BJ (cell line): ENCODE measurements at regions not wholly inside any gene's neighbourhood (a gene's known extent, or its start where the extent isn't known, plus 50 kb on each side); places are given as distances from the start of the nearest gene placed in this dataset.

Experiments
- CTCF ChIA-PET: fragments of 350-600 bp; formaldehyde crosslinking; extraction: SDS; loops from one replicate; lab custom pipeline; 2021; ENCODE audit warnings: antibody characterized with exemption, inconsistent platforms; lab: Yijun Ruan, JAX
- POLR2A ChIA-PET: fragments of 300-600 bp; sonication (Branson Sonifier 250); formaldehyde crosslinking; extraction: SDS; loops from one replicate; lab custom pipeline; 2021; ENCODE audit warnings: antibody characterized with exemption; lab: Charles Lee
- DNase-seq: peaks from one replicate; pipeline ENCODE4 v3.0.0-alpha.2; 2011; ENCODE audit warnings: low read depth
- H3K27me3 ChIP-seq: 2 replicates; pipeline ENCODE4 v1.6.0; 2011; ENCODE audit warnings: low read length; ENCODE audit not compliant: control insufficient read depth, insufficient read depth
- H3K36me3 ChIP-seq: 2 replicates; pipeline ENCODE4 v1.5.1; 2011; ENCODE audit warnings: low read length; ENCODE audit not compliant: control insufficient read depth, insufficient read depth
- H3K4me3 ChIP-seq: 2 replicates; pipeline ENCODE4 v1.5.1; 2011; ENCODE audit warnings: low read depth, mild to moderate bottlenecking, control low read depth, low read length
- TF ChIP-seq, protein P1 (sequence below): IDR thresholded peaks from 2 replicates; pipeline ENCODE4 v1.5.1; 2011; ENCODE audit warnings: low read depth, mild to moderate bottlenecking, control low read depth, inconsistent platforms, low read length, moderate library complexity; ENCODE audit not compliant: insufficient read depth

GRCh38 chr10:123600177-123600576 lies 66.0 kb upstream of the GPR26 start:
- Histone ChIP-seq H3K4me3 (no peak overlapping the region), H3K36me3 (no peaks in the 10 kb centered on the region), H3K27me3 (no peaks in the 10 kb centered on the region; the same call in 1 of the 2 replicates)
- TF ChIP-seq, protein P1, sequence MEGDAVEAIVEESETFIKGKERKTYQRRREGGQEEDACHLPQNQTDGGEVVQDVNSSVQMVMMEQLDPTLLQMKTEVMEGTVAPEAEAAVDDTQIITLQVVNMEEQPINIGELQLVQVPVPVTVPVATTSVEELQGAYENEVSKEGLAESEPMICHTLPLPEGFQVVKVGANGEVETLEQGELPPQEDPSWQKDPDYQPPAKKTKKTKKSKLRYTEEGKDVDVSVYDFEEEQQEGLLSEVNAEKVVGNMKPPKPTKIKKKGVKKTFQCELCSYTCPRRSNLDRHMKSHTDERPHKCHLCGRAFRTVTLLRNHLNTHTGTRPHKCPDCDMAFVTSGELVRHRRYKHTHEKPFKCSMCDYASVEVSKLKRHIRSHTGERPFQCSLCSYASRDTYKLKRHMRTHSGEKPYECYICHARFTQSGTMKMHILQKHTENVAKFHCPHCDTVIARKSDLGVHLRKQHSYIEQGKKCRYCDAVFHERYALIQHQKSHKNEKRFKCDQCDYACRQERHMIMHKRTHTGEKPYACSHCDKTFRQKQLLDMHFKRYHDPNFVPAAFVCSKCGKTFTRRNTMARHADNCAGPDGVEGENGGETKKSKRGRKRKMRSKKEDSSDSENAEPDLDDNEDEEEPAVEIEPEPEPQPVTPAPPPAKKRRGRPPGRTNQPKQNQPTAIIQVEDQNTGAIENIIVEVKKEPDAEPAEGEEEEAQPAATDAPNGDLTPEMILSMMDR: no peak
- CTCF ChIA-PET: interaction anchor here (1.8 kb wide), 1 partner anchor 18 kb away, joined by 5 read pairs; no protein-coding TSS in a partner anchor
- POLR2A ChIA-PET: no interaction called here
- no peak for DNase-seq

DNA sequence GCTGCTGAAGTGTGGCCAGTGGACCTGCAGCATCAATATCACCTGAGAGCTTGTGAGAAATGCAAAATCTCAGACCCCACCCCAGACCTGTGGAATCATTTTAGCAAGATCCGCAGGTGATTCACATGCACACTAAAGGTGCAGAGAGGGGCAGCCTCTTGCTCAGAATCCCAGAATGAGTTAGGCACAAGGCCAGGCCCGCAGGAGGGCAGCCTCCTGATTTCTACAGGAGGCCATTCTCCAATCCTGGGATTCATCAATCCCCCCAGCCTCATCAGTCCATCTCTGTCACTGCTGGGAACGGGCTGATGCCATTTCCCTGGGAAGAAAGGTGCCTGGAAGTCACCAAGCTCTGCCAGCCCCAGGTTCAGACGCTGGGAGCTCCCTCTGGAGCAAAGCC lies 63.0 kb upstream of the GPR26 start:
- Histone ChIP-seq H3K36me3 (no peaks in the 10 kb centered on the region), H3K27me3 (no peaks in the 10 kb centered on the region; the same call in 1 of the 2 replicates), H3K4me3 (no peak overlapping the region)
- POLR2A ChIA-PET: no interaction called here
- TF ChIP-seq, protein P1: no peak
- CTCF ChIA-PET: no interaction called here
- no peak for DNase-seq

DNA sequence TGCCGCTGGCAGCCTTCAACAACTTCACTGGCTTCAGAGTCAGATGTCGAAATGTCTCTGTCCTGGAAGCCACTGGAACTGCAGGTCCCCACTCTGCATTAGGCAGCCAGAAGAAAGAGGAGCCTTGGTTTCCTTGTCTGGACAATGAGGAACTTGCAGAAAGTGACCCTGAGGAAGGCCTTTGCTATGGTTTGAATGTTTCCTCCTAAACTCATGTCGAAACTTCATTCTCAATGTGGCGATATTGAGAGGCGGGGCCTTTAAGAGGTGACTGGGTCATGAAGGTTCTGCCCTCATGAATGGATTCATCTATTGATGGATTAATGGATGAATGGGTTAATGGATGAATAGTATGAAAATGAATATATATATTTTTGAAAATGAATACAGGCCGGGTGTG lies 61.6 kb upstream of the GPR26 start:
- Histone ChIP-seq H3K36me3 (no peaks in the 10 kb centered on the region), H3K4me3 (no peak overlapping the region), H3K27me3 (no peaks in the 10 kb centered on the region; the same call in 1 of the 2 replicates)
- CTCF ChIA-PET: no interaction called here
- POLR2A ChIA-PET: no interaction called here
- TF ChIP-seq, protein P1: no peak
- no peak for DNase-seq

- TF ChIP-seq, protein P1: no peak
- DNase-seq: no peak
- CTCF ChIA-PET: no interaction called here
Observed at GRCh38 chr10:123606006-123606405, 60.1 kb upstream of the GPR26 start.

GRCh38 chr10:123606955-123607354 lies 59.2 kb upstream of the GPR26 start:
- H3K4me3 ChIP-seq: no peak overlapping the region
- DNase-seq: no peak
- ChIA-PET CTCF (interaction anchor here (1.4 kb wide), 1 partner anchor 19 kb away, joined by 3 read pairs; no protein-coding TSS in a partner anchor), POLR2A (no interaction called here)
- TF ChIP-seq, protein P1: no peak
- no peaks in the 10 kb centered on the region; the same call in 1 of the 2 replicates for H3K27me3 ChIP-seq
- H3K36me3 ChIP-seq: no peaks in the 10 kb centered on the region

More at GRCh38 chr10:123606006-123606405, 60.1 kb upstream of the GPR26 start:
- no peaks in the 10 kb centered on the region for H3K36me3 ChIP-seq
- H3K27me3 ChIP-seq: no peaks in the 10 kb centered on the region; the same call in 1 of the 2 replicates
- no peak overlapping the region for H3K4me3 ChIP-seq
- POLR2A ChIA-PET: no interaction called here
